Peyer's patch (tissue), 4 donors: ENCODE measurements at regions not wholly inside any gene's neighbourhood (a gene's known extent, or its start where the extent isn't known, plus 50 kb on each side); places are given as distances from the start of the nearest gene placed in this dataset.

ENCODE experiments used
- DNase-seq, 3 donors: peaks; one replicate each; pipeline ENCODE4 v3.0.0-alpha.2; 2017 to 2019
- H3K27ac ChIP-seq, 4 donors: fragments of 200-600 bp; sonication (generic); one replicate each; pipeline ENCODE4 v1.5.1; 2016 to 2019
- H3K27me3 ChIP-seq, 2 donors: fragments of 200-600 bp; sonication (generic); one replicate each; pipeline ENCODE4 v1.5.1; 2019
- H3K36me3 ChIP-seq, 3 donors: fragments of 200-600 bp; sonication (generic); one replicate each; pipeline ENCODE4 v1.5.1; 2016 to 2019
- H3K4me1 ChIP-seq, 4 donors: fragments of 200-600 bp; sonication (generic); one replicate each; pipeline ENCODE4 v1.5.1; 2016 to 2019
- H3K4me3 ChIP-seq, 4 donors: fragments of 200-600 bp; sonication (generic); 1 replicate in 3 of 4; 2 replicates in 1 of 4; pipeline ENCODE4 v1.5.1; 2016 to 2019; ENCODE audit warnings: mild to moderate bottlenecking in 1 of 4
- H3K9me3 ChIP-seq, 4 donors: fragments of 200-600 bp; sonication (generic); one replicate each; pipeline ENCODE4 v1.5.1; 2016 to 2019; ENCODE audit warnings: mild to moderate bottlenecking in 1 of 4
- CTCF ChIP-seq, 6 experiments: fragments of 450-650 bp in 4 of 6; fragments of 200-600 bp in 2 of 6; sonication (generic) in 1 of 6; IDR thresholded peaks; one replicate each; pipeline ENCODE4 v1.5.1; 2017 to 2019; ENCODE audit warnings: antibody characterized with exemption in 6 of 6, mild to moderate bottlenecking in 3 of 6, moderate library complexity in 1 of 6
- POLR2A ChIP-seq, 2 donors: fragments of 450-650 bp; IDR thresholded peaks; one replicate each; pipeline ENCODE4 v1.5.1; 2017; ENCODE audit warnings: antibody characterized with exemption in 2 of 2, mild to moderate bottlenecking in 2 of 2, moderate library complexity in 2 of 2

GRCh38 chr14:49417790-49418189 lies 168.4 kb downstream of the RPS29 start:
- Histone ChIP-seq H3K36me3 (no peaks in the 10 kb centered on the region), H3K9me3 (no peaks in the 10 kb centered on the region), H3K27me3 (no peaks in the 10 kb centered on the region), H3K4me1 (no peaks in the 10 kb centered on the region), H3K4me3 (no peak overlapping the region), H3K27ac (no peak overlapping the region)
- no peak for DNase-seq
- TF ChIP-seq CTCF (IDR thresholded peaks at IDR 0.05) (no peak), POLR2A (IDR thresholded peaks at IDR 0.05) (no peak)

- no peak for TF ChIP-seq CTCF (IDR thresholded peaks at IDR 0.05)
- TF ChIP-seq POLR2A (IDR thresholded peaks at IDR 0.05): no peak
- DNase-seq: no peak
Observed at GRCh38 chr14:49408187-49408933, 177.8 kb downstream of the RPS29 start.

GRCh38 chr14:49405291-49405690 lies 180.9 kb downstream of the RPS29 start:
- H3K4me3 ChIP-seq: no peak overlapping the region
- no peaks in the 10 kb centered on the region for H3K27me3 ChIP-seq
- no peak for DNase-seq
- no peak overlapping the region for H3K27ac ChIP-seq
- no peaks in the 10 kb centered on the region for H3K9me3 ChIP-seq
- H3K4me1 ChIP-seq: no peaks in the 10 kb centered on the region
- H3K36me3 ChIP-seq: no peaks in the 10 kb centered on the region
- TF ChIP-seq POLR2A (IDR thresholded peaks at IDR 0.05) (no peak), CTCF (IDR thresholded peaks at IDR 0.05) (no peak)

More at GRCh38 chr14:49408187-49408933, 177.8 kb downstream of the RPS29 start:
- H3K27me3 ChIP-seq: no peaks in the 10 kb centered on the region
- no peaks in the 10 kb centered on the region for H3K4me1 ChIP-seq
- H3K27ac ChIP-seq: no peak overlapping the region
- H3K4me3 ChIP-seq: no peak overlapping the region
- H3K36me3 ChIP-seq: no peaks in the 10 kb centered on the region
- H3K9me3 ChIP-seq: no peaks in the 10 kb centered on the region

GRCh38 chr14:49401373-49401772 lies 184.8 kb downstream of the RPS29 start:
- DNase-seq: no peak
- Histone ChIP-seq H3K27ac (no peak overlapping the region), H3K27me3 (no peaks in the 10 kb centered on the region), H3K36me3 (no peaks in the 10 kb centered on the region), H3K4me3 (no peak overlapping the region), H3K4me1 (no peaks in the 10 kb centered on the region), H3K9me3 (no peaks in the 10 kb centered on the region)
- TF ChIP-seq CTCF (IDR thresholded peaks at IDR 0.05) (no peak), POLR2A (IDR thresholded peaks at IDR 0.05) (no peak)

- H3K27ac ChIP-seq: no peak overlapping the region
- no peaks in the 10 kb centered on the region for H3K36me3 ChIP-seq
- no peaks in the 10 kb centered on the region for H3K4me1 ChIP-seq
- no peak for TF ChIP-seq CTCF (IDR thresholded peaks at IDR 0.05)
- TF ChIP-seq POLR2A (IDR thresholded peaks at IDR 0.05): no peak
- H3K4me3 ChIP-seq: no peak overlapping the region
- DNase-seq: no peak
- no peaks in the 10 kb centered on the region for H3K9me3 ChIP-seq
- no peaks in the 10 kb centered on the region for H3K27me3 ChIP-seq
Observed at GRCh38 chr14:49396801-49397200, 189.4 kb downstream of the RPS29 start.
